ENCODE measurements at regions not wholly inside any gene's neighbourhood (a gene's known extent, or its start where the extent isn't known, plus 50 kb on each side); places are given as distances from the start of the nearest gene placed in this dataset.
"Not testable (repeated sequence)": the region's sequence is repeated elsewhere in the genome, so short reads cannot be mapped to it uniquely, and the experiment has no call there.

DNA sequence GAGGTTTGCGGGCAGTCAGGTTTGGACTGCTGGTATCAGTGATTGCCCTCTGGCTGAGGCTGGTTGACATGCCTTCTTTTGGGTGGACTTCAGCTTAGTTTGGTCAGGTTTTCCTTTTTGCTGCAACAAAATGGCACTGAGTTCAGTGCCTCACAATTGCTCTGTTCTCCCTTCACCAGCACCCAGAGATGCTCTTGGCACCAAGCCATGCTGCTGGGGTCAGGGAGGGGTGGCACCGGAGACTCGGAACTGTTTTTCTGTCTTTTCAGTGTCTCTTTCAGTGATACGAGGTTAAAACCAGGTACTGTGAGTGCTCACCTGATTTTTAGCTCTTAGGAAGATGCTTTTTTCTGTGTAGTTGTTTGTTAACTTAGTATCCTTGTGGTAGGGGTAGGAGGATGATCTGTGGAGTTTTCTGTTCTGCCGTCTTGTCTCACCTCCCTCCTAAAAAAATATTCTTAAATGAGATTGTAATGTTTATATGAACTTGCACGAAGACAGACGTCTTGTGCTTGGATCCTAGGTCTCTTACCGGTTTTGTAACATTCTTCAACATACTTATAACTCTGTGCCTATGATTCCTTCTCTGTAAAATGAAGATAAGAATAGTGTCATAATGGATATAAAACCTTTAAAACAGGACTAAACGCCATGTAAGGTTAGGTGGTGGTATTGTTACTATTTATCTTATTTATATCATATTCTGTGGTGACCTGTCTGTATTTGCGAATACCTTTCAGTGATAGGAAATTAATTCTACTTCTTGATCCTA lies 160.6 kb downstream of the POTEM start:
- H3K56ac ChIP-seq (replicated peaks; ENCODE audit: insufficient read length, low read depth, low read length); H3K23me2 ChIP-seq (ENCODE audit: low read depth, low read length); H3K27me3 ChIP-seq (replicated peaks in 1 of 4; ENCODE audit: control insufficient read depth in 3 of 4, extremely low read depth in 1 of 4, insufficient read depth in 3 of 4, low read length in 3 of 4); H3K27ac ChIP-seq (ENCODE audit: low read depth, low read length); H2AFZ ChIP-seq (ENCODE audit: low read length); POLR2A ChIA-PET (ENCODE audit: partially characterized antibody); H4K5ac ChIP-seq (ENCODE audit: insufficient read length, low read depth, low read length); H3K4ac ChIP-seq (replicated peaks; ENCODE audit: insufficient read length, low read depth, low read length); H3K36me3 ChIP-seq (ENCODE audit: control insufficient read depth in 2 of 4, insufficient read depth in 4 of 4, low read length in 3 of 4); H3K4me3 ChIP-seq (ENCODE audit: extremely low read depth in 1 of 4, insufficient read depth in 2 of 4, low read depth in 3 of 4, low read length in 4 of 4); H3K4me2 ChIP-seq (ENCODE audit: insufficient read depth in 1 of 2, low read depth in 2 of 2, low read length in 2 of 2); H2BK5ac ChIP-seq (ENCODE audit: low read depth, low read length); H2BK20ac ChIP-seq (ENCODE audit: low read length); H3K23ac ChIP-seq (ENCODE audit: insufficient read length); H3K14ac ChIP-seq (ENCODE audit: insufficient read length); DNase-seq (ENCODE audit: low read depth in 1 of 2, low spot score in 2 of 2); H2BK15ac ChIP-seq (ENCODE audit: low read length); H3K4me1 ChIP-seq (replicated peaks in 1 of 4; ENCODE audit: control insufficient read depth in 3 of 4, insufficient read depth in 4 of 4, low read length in 3 of 4); CTCF ChIA-PET (ENCODE audit: partially characterized antibody); H3K9ac ChIP-seq (replicated peaks in 1 of 4; ENCODE audit: extremely low read depth in 1 of 4, low read depth in 3 of 4, low read length in 3 of 4); FAIRE-seq; H4K8ac ChIP-seq (ENCODE audit: extremely low read depth, insufficient read depth, low read length); H3K79me1 ChIP-seq (ENCODE audit: low read depth, low read length); H2BK12ac ChIP-seq (ENCODE audit: low read depth, low read length); H3K18ac ChIP-seq (ENCODE audit: extremely low read depth, low read length); H2AK5ac ChIP-seq (ENCODE audit: low read depth, low read length); H4K91ac ChIP-seq (replicated peaks; ENCODE audit: insufficient read length, low read length); H4K20me1 ChIP-seq (replicated peaks in 1 of 2; ENCODE audit: control insufficient read depth in 1 of 2, insufficient read depth in 2 of 2, low read length in 2 of 2); H3K79me2 ChIP-seq (ENCODE audit: control insufficient read depth in 1 of 2, insufficient read depth in 2 of 2, low read length in 2 of 2); H2BK120ac ChIP-seq (replicated peaks; ENCODE audit: low read depth, low read length): not testable (repeated sequence)
- H3K9me3 ChIP-seq (ENCODE audit: insufficient read depth in 2 of 2, low read depth in 1 of 2, low read length in 1 of 2), result peaks cover 4 to 19% of the 10 kb centered on the region in 2 experiments; a peak in 2 of 4 replicates
- 80% methylated on average over 10 of the region's 10 CpGs; no CpG with 5 or more reads in 1 of the 2 experiments for WGBS, 2 experiments (ENCODE audit: extremely low coverage in 1 of 2, insufficient coverage in 1 of 2, insufficient read length in 1 of 2, insufficient replicate concordance in 2 of 2, low coverage in 1 of 2, low lambda C conversion rate in 2 of 2, missing lambda C conversion rate in 1 of 2)

DNA sequence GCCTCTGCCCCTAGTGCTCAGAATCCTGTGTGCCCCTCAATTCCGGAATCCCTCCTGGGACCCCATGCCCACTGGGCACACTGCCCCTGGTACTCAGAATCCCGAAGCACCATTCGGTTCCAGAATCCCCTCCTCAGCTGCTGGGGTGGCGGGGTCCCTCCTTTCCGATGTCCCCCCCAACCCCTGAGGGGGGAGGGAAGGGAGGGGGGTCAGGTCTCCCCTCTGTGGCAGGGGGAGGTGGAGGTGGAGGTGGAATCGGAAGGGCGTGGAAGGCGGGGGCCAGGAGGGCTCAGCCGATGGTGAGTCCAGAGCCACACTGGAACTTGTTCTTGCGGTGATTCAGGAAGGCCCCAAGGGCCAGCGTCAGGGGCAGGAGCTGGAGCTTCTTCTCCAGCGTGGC lies 164.3 kb downstream of the POTEM start:
- H4K20me1 ChIP-seq (replicated peaks in 1 of 2; ENCODE audit: control insufficient read depth in 1 of 2, insufficient read depth in 2 of 2, low read length in 2 of 2); H3K18ac ChIP-seq (ENCODE audit: extremely low read depth, low read length); H4K91ac ChIP-seq (replicated peaks; ENCODE audit: insufficient read length, low read length); H3K4me3 ChIP-seq (ENCODE audit: extremely low read depth in 1 of 4, insufficient read depth in 2 of 4, low read depth in 3 of 4, low read length in 4 of 4); H2BK12ac ChIP-seq (ENCODE audit: low read depth, low read length); H3K27ac ChIP-seq (ENCODE audit: low read depth, low read length); H3K14ac ChIP-seq (ENCODE audit: insufficient read length); CTCF ChIA-PET (ENCODE audit: partially characterized antibody); H3K4me2 ChIP-seq (ENCODE audit: insufficient read depth in 1 of 2, low read depth in 2 of 2, low read length in 2 of 2); H2BK20ac ChIP-seq (ENCODE audit: low read length); DNase-seq (ENCODE audit: low read depth in 1 of 2, low spot score in 2 of 2); H3K79me2 ChIP-seq (ENCODE audit: control insufficient read depth in 1 of 2, insufficient read depth in 2 of 2, low read length in 2 of 2); H3K79me1 ChIP-seq (ENCODE audit: low read depth, low read length); H2AFZ ChIP-seq (ENCODE audit: low read length); H4K5ac ChIP-seq (ENCODE audit: insufficient read length, low read depth, low read length); H2AK5ac ChIP-seq (ENCODE audit: low read depth, low read length); H3K9ac ChIP-seq (replicated peaks in 1 of 4; ENCODE audit: extremely low read depth in 1 of 4, low read depth in 3 of 4, low read length in 3 of 4); H2BK5ac ChIP-seq (ENCODE audit: low read depth, low read length); H3K4ac ChIP-seq (replicated peaks; ENCODE audit: insufficient read length, low read depth, low read length); H3K56ac ChIP-seq (replicated peaks; ENCODE audit: insufficient read length, low read depth, low read length); H3K23me2 ChIP-seq (ENCODE audit: low read depth, low read length); H3K27me3 ChIP-seq (replicated peaks in 1 of 4; ENCODE audit: control insufficient read depth in 3 of 4, extremely low read depth in 1 of 4, insufficient read depth in 3 of 4, low read length in 3 of 4); H2BK120ac ChIP-seq (replicated peaks; ENCODE audit: low read depth, low read length); H3K36me3 ChIP-seq (ENCODE audit: control insufficient read depth in 2 of 4, insufficient read depth in 4 of 4, low read length in 3 of 4); FAIRE-seq; H2BK15ac ChIP-seq (ENCODE audit: low read length); H4K8ac ChIP-seq (ENCODE audit: extremely low read depth, insufficient read depth, low read length); H3K4me1 ChIP-seq (replicated peaks in 1 of 4; ENCODE audit: control insufficient read depth in 3 of 4, insufficient read depth in 4 of 4, low read length in 3 of 4); POLR2A ChIA-PET (ENCODE audit: partially characterized antibody); H3K23ac ChIP-seq (ENCODE audit: insufficient read length): not testable (repeated sequence)
- WGBS, 2 experiments (ENCODE audit: extremely low coverage in 1 of 2, insufficient coverage in 1 of 2, insufficient read length in 1 of 2, insufficient replicate concordance in 2 of 2, low coverage in 1 of 2, low lambda C conversion rate in 2 of 2, missing lambda C conversion rate in 1 of 2), result no CpG with 5 or more reads among the region's 12 CpGs
- H3K9me3 ChIP-seq (ENCODE audit: insufficient read depth in 2 of 2, low read depth in 1 of 2, low read length in 1 of 2), result peaks cover 4 to 15% of the 10 kb centered on the region in 2 experiments; a peak in 2 of 4 replicates
